Tibial artery (tissue), 4 donors: ENCODE measurements at regions not wholly inside any gene's neighbourhood (a gene's known extent, or its start where the extent isn't known, plus 50 kb on each side); places are given as distances from the start of the nearest gene placed in this dataset.

Experiments used
- DNase-seq, 2 donors: peaks; one replicate each; pipeline ENCODE4 v3.0.0-alpha.2; 2019
- H3K27ac ChIP-seq, 2 donors: fragments of 200-600 bp; sonication (generic) in 1 of 2; 1 replicate in 1 of 2; 2 replicates in 1 of 2; pipeline ENCODE4 v1.5.1; 2018 to 2019; ENCODE audit warnings: mild to moderate bottlenecking in 1 of 2
- H3K27me3 ChIP-seq, 2 donors: fragments of 200-600 bp; sonication (generic) in 1 of 2; one replicate each; pipeline versions ENCODE4 v1.5.1 to v1.6.0; 2016 to 2019
- H3K36me3 ChIP-seq, 3 donors: fragments of 200-600 bp; sonication (generic) in 2 of 3; one replicate each; pipeline ENCODE4 v1.5.1; 2016 to 2019; ENCODE audit warnings: mild to moderate bottlenecking in 2 of 3
- H3K4me1 ChIP-seq, 4 donors: fragments of 200-600 bp; sonication (generic) in 2 of 4; 1 replicate in 3 of 4; 2 replicates in 1 of 4; pipeline ENCODE4 v1.5.1; 2016 to 2019
- H3K4me3 ChIP-seq, 2 donors: fragments of 200-600 bp; sonication (generic) in 1 of 2; 1 replicate in 1 of 2; 2 replicates in 1 of 2; pipeline ENCODE4 v1.5.1; 2018 to 2019; ENCODE audit warnings: mild to moderate bottlenecking in 2 of 2
- H3K9me3 ChIP-seq, 3 donors: fragments of 200-600 bp; sonication (generic) in 1 of 3; one replicate each; pipeline ENCODE4 v1.5.1; 2016 to 2019
- intact Hi-C: fragments of 100-400 bp; cut with DNase I; formaldehyde crosslinking; loops from one replicate; pipeline ENCODE4 v1.15.0; 2023; ENCODE audit warnings: low total_unique reads
- TF ChIP-seq, protein P1 (sequence below), 2 experiments: fragments of 200-600 bp in 1 of 2; fragments of 450-650 bp in 1 of 2; IDR thresholded peaks; one replicate each; pipeline ENCODE4 v1.5.1; 2017 to 2019; ENCODE audit warnings: antibody characterized with exemption in 2 of 2, mild to moderate bottlenecking in 1 of 2, moderate library complexity in 1 of 2

GRCh38 chr14:48805315-48805714, 780.9 kb downstream of the RPS29 start:
- Histone ChIP-seq H3K9me3 (no peaks in the 10 kb centered on the region), H3K4me1 (peaks cover 0 to 4% (median 0%) of the 10 kb centered on the region in 4 donors), H3K27ac (no peak overlapping the region), H3K4me3 (no peak overlapping the region), H3K36me3 (no peaks in the 10 kb centered on the region), H3K27me3 (no peaks in the 10 kb centered on the region)
- DNase-seq = no peak
- intact Hi-C loops = no loop called here
- TF ChIP-seq, protein P1, sequence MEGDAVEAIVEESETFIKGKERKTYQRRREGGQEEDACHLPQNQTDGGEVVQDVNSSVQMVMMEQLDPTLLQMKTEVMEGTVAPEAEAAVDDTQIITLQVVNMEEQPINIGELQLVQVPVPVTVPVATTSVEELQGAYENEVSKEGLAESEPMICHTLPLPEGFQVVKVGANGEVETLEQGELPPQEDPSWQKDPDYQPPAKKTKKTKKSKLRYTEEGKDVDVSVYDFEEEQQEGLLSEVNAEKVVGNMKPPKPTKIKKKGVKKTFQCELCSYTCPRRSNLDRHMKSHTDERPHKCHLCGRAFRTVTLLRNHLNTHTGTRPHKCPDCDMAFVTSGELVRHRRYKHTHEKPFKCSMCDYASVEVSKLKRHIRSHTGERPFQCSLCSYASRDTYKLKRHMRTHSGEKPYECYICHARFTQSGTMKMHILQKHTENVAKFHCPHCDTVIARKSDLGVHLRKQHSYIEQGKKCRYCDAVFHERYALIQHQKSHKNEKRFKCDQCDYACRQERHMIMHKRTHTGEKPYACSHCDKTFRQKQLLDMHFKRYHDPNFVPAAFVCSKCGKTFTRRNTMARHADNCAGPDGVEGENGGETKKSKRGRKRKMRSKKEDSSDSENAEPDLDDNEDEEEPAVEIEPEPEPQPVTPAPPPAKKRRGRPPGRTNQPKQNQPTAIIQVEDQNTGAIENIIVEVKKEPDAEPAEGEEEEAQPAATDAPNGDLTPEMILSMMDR (IDR thresholded peaks at IDR 0.05) = no peak

DNA sequence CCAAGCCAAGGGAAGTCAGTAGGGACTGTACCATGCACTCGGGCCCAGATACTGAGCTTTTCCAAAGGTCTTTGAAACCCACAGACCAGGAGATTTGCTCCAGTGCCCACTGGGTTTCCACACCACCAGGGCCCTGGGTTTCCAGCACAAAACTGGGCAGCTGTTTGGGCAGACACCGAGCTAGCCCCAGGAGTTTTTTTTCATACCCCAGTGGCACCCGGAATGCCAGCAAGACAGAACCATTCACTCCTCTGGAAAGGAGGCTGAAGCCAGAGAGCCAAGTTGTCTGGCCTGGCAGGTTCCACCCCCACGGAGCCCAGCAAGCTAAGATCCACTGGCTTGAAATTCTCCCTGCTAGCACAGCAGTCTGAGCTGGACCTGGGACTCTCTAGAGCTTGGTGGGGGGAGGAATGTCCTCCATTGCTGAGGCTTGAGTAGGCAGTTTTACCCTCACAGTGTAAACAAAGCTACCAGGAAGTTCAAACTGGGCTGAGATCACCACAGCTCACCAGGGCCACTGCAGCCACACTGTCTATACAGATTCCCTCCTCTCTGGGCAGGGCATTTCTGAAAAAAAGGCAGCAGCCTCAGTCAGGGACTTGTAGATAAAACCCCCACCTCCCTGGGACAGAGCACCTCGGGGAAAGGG, 793.7 kb downstream of the RPS29 start:
- TF ChIP-seq, protein P1 (IDR thresholded peaks at IDR 0.05) = no peak
- Histone ChIP-seq H3K4me1 (peaks cover 0 to 5% (median 0%) of the 10 kb centered on the region in 4 donors), H3K27ac (no peak overlapping the region), H3K27me3 (no peaks in the 10 kb centered on the region), H3K4me3 (no peak overlapping the region), H3K9me3 (no peaks in the 10 kb centered on the region), H3K36me3 (no peaks in the 10 kb centered on the region)
- no peak for DNase-seq
- intact Hi-C loops = no loop called here

- H3K4me1 ChIP-seq = peaks cover 0 to 5% (median 0%) of the 10 kb centered on the region in 4 donors
- peak in 1 of 2 donors; percentile 41 for DNase-seq
- H3K4me3 ChIP-seq = no peak overlapping the region
- TF ChIP-seq, protein P1 (IDR thresholded peaks at IDR 0.05) = no peak
- no peaks in the 10 kb centered on the region for H3K9me3 ChIP-seq
- H3K36me3 ChIP-seq = no peaks in the 10 kb centered on the region
- H3K27me3 ChIP-seq = no peaks in the 10 kb centered on the region
- intact Hi-C loops = no loop called here
- no peak overlapping the region for H3K27ac ChIP-seq
These were observed 797.4 kb downstream of the RPS29 start for GRCh38 chr14:48788771-48789170.

- Histone ChIP-seq H3K27ac (no peak overlapping the region), H3K4me1 (peaks cover 0 to 5% (median 0%) of the 10 kb centered on the region in 4 donors), H3K4me3 (no peak overlapping the region), H3K9me3 (no peaks in the 10 kb centered on the region), H3K36me3 (no peaks in the 10 kb centered on the region), H3K27me3 (no peaks in the 10 kb centered on the region)
- no peak for DNase-seq
- intact Hi-C loops = no loop called here
- TF ChIP-seq, protein P1 (IDR thresholded peaks at IDR 0.05) = no peak
These were observed 799.7 kb downstream of the RPS29 start for GRCh38 chr14:48786498-48786897.

DNA sequence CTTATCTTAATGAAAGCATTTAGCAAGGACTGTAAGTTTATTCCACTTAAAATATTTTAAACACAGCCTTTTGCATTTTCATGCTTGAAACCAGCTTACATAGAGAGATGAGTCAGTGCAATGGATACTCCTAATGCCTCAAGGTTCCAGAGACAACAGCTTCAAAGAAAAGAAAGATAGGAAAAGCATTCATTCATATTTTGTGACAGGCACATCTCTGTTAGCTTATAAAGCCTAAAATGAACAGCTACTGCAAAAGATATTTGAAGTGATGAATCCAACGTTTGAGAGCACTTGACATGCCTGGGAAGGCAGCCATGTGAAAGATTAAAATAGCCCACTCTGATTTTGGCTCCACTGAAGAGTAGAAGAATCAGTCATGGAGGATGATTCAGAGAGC, 814.5 kb downstream of the RPS29 start:
- Histone ChIP-seq H3K9me3 (peaks cover 0 to 7% (median 4%) of the 10 kb centered on the region in 3 donors), H3K4me3 (no peak overlapping the region), H3K27ac (no peak overlapping the region), H3K36me3 (no peaks in the 10 kb centered on the region), H3K27me3 (no peaks in the 10 kb centered on the region), H3K4me1 (peaks cover 0 to 11% (median 0%) of the 10 kb centered on the region in 4 donors)
- intact Hi-C loops = no loop called here
- DNase-seq = no peak
- TF ChIP-seq, protein P1 (IDR thresholded peaks at IDR 0.05) = no peak
